A549 (cell line): ENCODE measurements at regions not wholly inside any gene's neighbourhood (a gene's known extent, or its start where the extent isn't known, plus 50 kb on each side); places are given as distances from the start of the nearest gene placed in this dataset.

Experiments
- ATAC-seq, 2 experiments: fragments of 200-7000 bp in 1 of 2; fragments of >200 bp in 1 of 2; cut with Nextera tagmentation in 1 of 2; cut with Tn5 transposase in 1 of 2; 3 replicates each; pipeline versions ENCODE4 v1.8.0 to v1.9.1; 2018 to 2020; ENCODE audit warnings: mild to moderate bottlenecking in 1 of 2, moderate library complexity in 1 of 2
- CTCF ChIA-PET: fragments of 300-600 bp; sonication (Branson Sonifier 250); formaldehyde crosslinking; extraction: SDS; loops from one replicate; lab custom pipeline; 2021; ENCODE audit warnings: antibody characterized with exemption, inconsistent platforms; lab: Yijun Ruan, JAX
- POLR2A ChIA-PET: fragments of 350-600 bp; formaldehyde crosslinking; extraction: SDS; loops from one replicate; lab custom pipeline; 2021; ENCODE audit warnings: antibody characterized with exemption, inconsistent platforms; lab: Yijun Ruan, JAX
- DNase-seq, 2 experiments: peaks; one replicate each; pipeline versions ENCODE4 v3.0.0 to v3.0.0-alpha.2; 2011 to 2016; ENCODE audit warnings: low read depth in 1 of 2, low spot score in 1 of 2
- FAIRE-seq: peaks from 2 replicates; lab custom pipeline; 2011; peaks lifted over from hg19 to GRCh38; lab: Jason Lieb, UNC
- H3K27ac ChIP-seq, 2 experiments: fragments of >200 bp; sonication (Bioruptor Twin); formaldehyde crosslinking; 3 replicates each; pipeline ENCODE4 v1.5.1; 2016 to 2017
- H3K4me1 ChIP-seq: fragments of >200 bp; sonication (Bioruptor Twin); formaldehyde crosslinking; 3 replicates; pipeline ENCODE4 v1.6.1; 2016
- H3K4me2 ChIP-seq: fragments of >200 bp; sonication (Bioruptor Twin); formaldehyde crosslinking; 3 replicates; pipeline ENCODE4 v1.6.1; 2016
- H3K4me3 ChIP-seq: fragments of >200 bp; sonication (Bioruptor Twin); formaldehyde crosslinking; 3 replicates; pipeline ENCODE4 v1.5.1; 2016
- H3K9me3 ChIP-seq: fragments of >200 bp; sonication (Bioruptor Twin); formaldehyde crosslinking; 3 replicates; pipeline ENCODE4 v1.6.1; 2016
- BCL3 ChIP-seq: fragments of >200 bp; sonication (Bioruptor Twin); formaldehyde crosslinking; IDR thresholded peaks from 3 replicates; pipeline ENCODE4 v1.6.1; 2016
- BHLHE40 ChIP-seq: IDR thresholded peaks from 2 replicates; pipeline ENCODE4 v1.6.1; 2012; ENCODE audit warnings: low read depth, low read length, inconsistent platforms
- CHD2 ChIP-seq: fragments of 150-350 bp; IDR thresholded peaks from 2 replicates; pipeline ENCODE4 v1.6.1; 2014; ENCODE audit warnings: low read length; ENCODE audit not compliant: partially characterized antibody
- CHD4 ChIP-seq: fragments of 200-600 bp; sonication (generic); IDR thresholded peaks from 2 replicates; pipeline ENCODE4 v1.6.1; 2016; ENCODE audit warnings: antibody characterized with exemption, mild to moderate bottlenecking, borderline replicate concordance
- E2F6 ChIP-seq: IDR thresholded peaks from 2 replicates; pipeline ENCODE4 v1.6.1; 2012; ENCODE audit warnings: low read depth, borderline replicate concordance
- EP300 ChIP-seq, 2 experiments: fragments of >200 bp; sonication (Bioruptor Twin); formaldehyde crosslinking; IDR thresholded peaks; 2 replicates in 1 of 2; 3 replicates in 1 of 2; pipeline ENCODE4 v1.6.1; 2016 to 2017
- FOSL2 ChIP-seq, 2 experiments: fragments of 450-650 bp in 1 of 2; fragments of >200 bp in 1 of 2; sonication (Bioruptor Twin) in 1 of 2; formaldehyde crosslinking; IDR thresholded peaks; 2 replicates each; pipeline versions ENCODE4 v1.5.0 to v1.6.1; 2016 to 2020; ENCODE audit warnings: mild to moderate bottlenecking in 1 of 2, moderate library complexity in 1 of 2
- GATA3 ChIP-seq: IDR thresholded peaks from 2 replicates; pipeline ENCODE4 v1.6.1; 2012; ENCODE audit warnings: borderline replicate concordance
- HEYL ChIP-seq: fragments of 250-450 bp; sonication (Bioruptor Pico); IDR thresholded peaks from 2 replicates; pipeline ENCODE4 v1.8.0; 2021; ENCODE audit warnings: mild to moderate bottlenecking, moderate library complexity
- JUN ChIP-seq, 2 experiments: fragments of >200 bp; sonication (Bioruptor Twin); formaldehyde crosslinking; IDR thresholded peaks; 2 replicates in 1 of 2; 3 replicates in 1 of 2; pipeline ENCODE4 v1.6.1; 2016 to 2017
- JUNB ChIP-seq: fragments of >200 bp; sonication (Bioruptor Twin); formaldehyde crosslinking; IDR thresholded peaks from 2 replicates; pipeline ENCODE4 v1.6.1; 2016
- KDM1A ChIP-seq: fragments of 200-600 bp; sonication (generic); IDR thresholded peaks from 2 replicates; pipeline ENCODE4 v1.6.1; 2016; ENCODE audit warnings: low read depth, mild to moderate bottlenecking
- MAFK ChIP-seq: fragments of 450-650 bp; IDR thresholded peaks from 2 replicates; pipeline ENCODE4 v1.6.1; 2014; ENCODE audit not compliant: partially characterized antibody
- MYC ChIP-seq: IDR thresholded peaks from 2 replicates; pipeline ENCODE4 v1.6.1; 2012; ENCODE audit warnings: mild to moderate bottlenecking, inconsistent platforms, low read length, improper control_type of control experiment, borderline replicate concordance
- RAD21 ChIP-seq, 2 experiments: fragments of >200 bp in 1 of 2; sonication (Bioruptor Twin) in 1 of 2; formaldehyde crosslinking in 1 of 2; IDR thresholded peaks in 1 of 2; conservative IDR thresholded peaks in 1 of 2; 2 replicates in 1 of 2; 3 replicates in 1 of 2; pipeline ENCODE4 v1.6.1; 2012 to 2018; ENCODE audit warnings: inconsistent platforms in 1 of 2
- RARB ChIP-seq: fragments of 250-450 bp; sonication (Bioruptor Pico); IDR thresholded peaks from 2 replicates; pipeline ENCODE4 v1.8.0; 2021; ENCODE audit warnings: mild to moderate bottlenecking, moderate library complexity
- RFX5 ChIP-seq: fragments of 450-650 bp; IDR thresholded peaks from 2 replicates; pipeline ENCODE4 v1.7.1; 2014; ENCODE audit warnings: antibody characterized with exemption, mild to moderate bottlenecking, moderate library complexity
- RNF2 ChIP-seq: fragments of 200-600 bp; sonication (generic); IDR thresholded peaks from 2 replicates; pipeline ENCODE4 v1.6.1; 2016; ENCODE audit warnings: low read depth, mild to moderate bottlenecking, antibody characterized with exemption, moderate library complexity, borderline replicate concordance
- SREBF2 ChIP-seq: fragments of 450-650 bp; IDR thresholded peaks from 2 replicates; pipeline ENCODE4 v1.6.1; 2014; ENCODE audit warnings: mild to moderate bottlenecking, moderate library complexity
- TP53 ChIP-seq: fragments of 250-450 bp; sonication (Bioruptor Pico); IDR thresholded peaks from 2 replicates; pipeline ENCODE4 v1.5.0; 2021; ENCODE audit warnings: mild to moderate bottlenecking, moderate library complexity
- USF2 ChIP-seq: fragments of 450-650 bp; IDR thresholded peaks from 2 replicates; pipeline ENCODE4 v1.6.1; 2014; ENCODE audit warnings: antibody characterized with exemption
- ZC3H11A ChIP-seq: fragments of 450-650 bp; IDR thresholded peaks from 2 replicates; pipeline ENCODE4 v1.6.1; 2014; ENCODE audit warnings: antibody characterized with exemption, mild to moderate bottlenecking
- ZSCAN20 ChIP-seq: fragments of 250-450 bp; sonication (Bioruptor Pico); IDR thresholded peaks from 2 replicates; pipeline ENCODE4 v1.8.0; 2022; ENCODE audit warnings: mild to moderate bottlenecking, moderate library complexity
- TF ChIP-seq, protein P1 (sequence below): fragments of 250-450 bp; sonication (Bioruptor Pico); IDR thresholded peaks from 2 replicates; pipeline ENCODE4 v1.5.0; 2021; ENCODE audit warnings: mild to moderate bottlenecking, moderate library complexity, borderline replicate concordance
- TF ChIP-seq, protein P2 (sequence below): fragments of >200 bp; sonication (Bioruptor Twin); formaldehyde crosslinking; IDR thresholded peaks from 3 replicates; pipeline ENCODE4 v1.5.1; 2016
- TF ChIP-seq, protein P3 (sequence below): IDR thresholded peaks from 2 replicates; pipeline ENCODE4 v1.6.1; 2012
- TF ChIP-seq, protein P4 (sequence below): fragments of 150-350 bp; IDR thresholded peaks from 2 replicates; pipeline ENCODE4 v1.6.1; 2014; ENCODE audit warnings: low read depth, mild to moderate bottlenecking, low read length

DNA sequence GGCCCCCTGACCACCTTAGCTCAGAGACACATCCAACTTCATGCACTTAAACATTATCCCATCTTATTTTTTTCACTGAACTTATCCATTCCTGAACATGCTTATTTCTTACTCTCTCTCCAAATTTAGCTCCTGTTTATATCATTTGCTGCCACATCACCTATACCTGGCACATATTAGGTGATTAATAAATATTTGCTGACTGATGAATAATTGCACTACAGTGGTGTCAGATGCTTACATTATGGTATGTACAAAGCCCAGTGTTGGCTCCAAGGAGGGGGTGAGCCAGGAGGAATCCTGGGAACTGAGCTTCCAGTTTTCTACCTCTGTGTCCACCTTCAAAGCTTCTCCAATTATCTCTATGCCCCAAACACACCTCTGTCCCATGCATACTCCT is 124.0 kb upstream of the PMFBP1 start:
- no peak for FAIRE-seq
- ChIA-PET CTCF (interaction anchor here (0.6 to 1.8 kb wide), 2 partner anchors 166 to 171 kb away, joined by 3 to 4 read pairs; no protein-coding TSS in a partner anchor), POLR2A (no interaction called here)
- Histone ChIP-seq H3K4me2 (no peak overlapping the region), H3K4me1 (peaks cover 14% of the 10 kb centered on the region), H3K9me3 (no peaks in the 10 kb centered on the region), H3K27ac (peak overlapping the region in 1 of 2 experiments; percentile 18; a peak in 2 of 6 replicates), H3K4me3 (no peak overlapping the region)
- peak; percentile 65 for TF ChIP-seq MAFK
- TF ChIP-seq, protein P1, sequence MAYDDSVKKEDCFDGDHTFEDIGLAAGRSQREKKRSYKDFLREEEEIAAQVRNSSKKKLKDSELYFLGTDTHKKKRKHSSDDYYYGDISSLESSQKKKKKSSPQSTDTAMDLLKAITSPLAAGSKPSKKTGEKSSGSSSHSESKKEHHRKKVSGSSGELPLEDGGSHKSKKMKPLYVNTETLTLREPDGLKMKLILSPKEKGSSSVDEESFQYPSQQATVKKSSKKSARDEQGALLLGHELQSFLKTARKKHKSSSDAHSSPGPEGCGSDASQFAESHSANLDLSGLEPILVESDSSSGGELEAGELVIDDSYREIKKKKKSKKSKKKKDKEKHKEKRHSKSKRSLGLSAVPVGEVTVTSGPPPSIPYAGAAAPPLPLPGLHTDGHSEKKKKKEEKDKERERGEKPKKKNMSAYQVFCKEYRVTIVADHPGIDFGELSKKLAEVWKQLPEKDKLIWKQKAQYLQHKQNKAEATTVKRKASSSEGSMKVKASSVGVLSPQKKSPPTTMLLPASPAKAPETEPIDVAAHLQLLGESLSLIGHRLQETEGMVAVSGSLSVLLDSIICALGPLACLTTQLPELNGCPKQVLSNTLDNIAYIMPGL (CRISPR knock-in tag) = no peak
- ATAC-seq = no peak
- no peak for DNase-seq

- FAIRE-seq (peak; percentile 79), DNase-seq (peak; percentile 53 to 70), ATAC-seq (peak; percentile 98 to 99)
- TF ChIP-seq RARB (CRISPR knock-in tag) (no peak), GATA3 (peak; percentile 76), SREBF2 (no peak), RFX5 (no peak), RAD21 (conservative IDR thresholded peaks at IDR 0.05 in 1 of 2, IDR thresholded peaks at IDR 0.05 in 1 of 2) (no peak; a peak in 1 of 5 replicates), BCL3 (0 out of 3 replicates have a peak, but pooled peaks have one; percentile 29), CHD2 (no peak), ZSCAN20 (no peak), FOSL2 (IDR thresholded peaks at IDR 0.05) (peak; percentile 92), FOSL2 (CRISPR knock-in tag; IDR thresholded peaks at IDR 0.05) (peak; percentile 95), ZC3H11A (no peak), EP300 (IDR thresholded peaks at IDR 0.05) (0 out of 5 replicates have a peak, but pooled peaks of 1 of the 2 experiments have one; percentile 24), MYC (no peak), BHLHE40 (no peak), RNF2 (no peak), KDM1A (no peak), HEYL (no peak), USF2 (no peak), E2F6 (no peak), TP53 (CRISPR knock-in tag) (no peak), JUNB (peak; percentile 89), CHD4 (no peak), JUN (IDR thresholded peaks at IDR 0.05) (peak; percentile 30 to 36; a peak in 2 of 5 replicates)
- TF ChIP-seq, protein P2, sequence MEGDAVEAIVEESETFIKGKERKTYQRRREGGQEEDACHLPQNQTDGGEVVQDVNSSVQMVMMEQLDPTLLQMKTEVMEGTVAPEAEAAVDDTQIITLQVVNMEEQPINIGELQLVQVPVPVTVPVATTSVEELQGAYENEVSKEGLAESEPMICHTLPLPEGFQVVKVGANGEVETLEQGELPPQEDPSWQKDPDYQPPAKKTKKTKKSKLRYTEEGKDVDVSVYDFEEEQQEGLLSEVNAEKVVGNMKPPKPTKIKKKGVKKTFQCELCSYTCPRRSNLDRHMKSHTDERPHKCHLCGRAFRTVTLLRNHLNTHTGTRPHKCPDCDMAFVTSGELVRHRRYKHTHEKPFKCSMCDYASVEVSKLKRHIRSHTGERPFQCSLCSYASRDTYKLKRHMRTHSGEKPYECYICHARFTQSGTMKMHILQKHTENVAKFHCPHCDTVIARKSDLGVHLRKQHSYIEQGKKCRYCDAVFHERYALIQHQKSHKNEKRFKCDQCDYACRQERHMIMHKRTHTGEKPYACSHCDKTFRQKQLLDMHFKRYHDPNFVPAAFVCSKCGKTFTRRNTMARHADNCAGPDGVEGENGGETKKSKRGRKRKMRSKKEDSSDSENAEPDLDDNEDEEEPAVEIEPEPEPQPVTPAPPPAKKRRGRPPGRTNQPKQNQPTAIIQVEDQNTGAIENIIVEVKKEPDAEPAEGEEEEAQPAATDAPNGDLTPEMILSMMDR = no peak
- TF ChIP-seq, protein P1 (CRISPR knock-in tag) = no peak
- TF ChIP-seq, protein P3, sequence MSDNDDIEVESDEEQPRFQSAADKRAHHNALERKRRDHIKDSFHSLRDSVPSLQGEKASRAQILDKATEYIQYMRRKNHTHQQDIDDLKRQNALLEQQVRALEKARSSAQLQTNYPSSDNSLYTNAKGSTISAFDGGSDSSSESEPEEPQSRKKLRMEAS = peak; percentile 48; the same call in 1 of the 2 replicates
- TF ChIP-seq, protein P4, sequence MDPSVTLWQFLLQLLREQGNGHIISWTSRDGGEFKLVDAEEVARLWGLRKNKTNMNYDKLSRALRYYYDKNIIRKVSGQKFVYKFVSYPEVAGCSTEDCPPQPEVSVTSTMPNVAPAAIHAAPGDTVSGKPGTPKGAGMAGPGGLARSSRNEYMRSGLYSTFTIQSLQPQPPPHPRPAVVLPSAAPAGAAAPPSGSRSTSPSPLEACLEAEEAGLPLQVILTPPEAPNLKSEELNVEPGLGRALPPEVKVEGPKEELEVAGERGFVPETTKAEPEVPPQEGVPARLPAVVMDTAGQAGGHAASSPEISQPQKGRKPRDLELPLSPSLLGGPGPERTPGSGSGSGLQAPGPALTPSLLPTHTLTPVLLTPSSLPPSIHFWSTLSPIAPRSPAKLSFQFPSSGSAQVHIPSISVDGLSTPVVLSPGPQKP = no peak
- no peaks in the 10 kb centered on the region for H3K9me3 ChIP-seq
- peak overlapping the region; percentile 72 for H3K4me2 ChIP-seq
- ChIA-PET CTCF (interaction anchor here (0.6 to 1.2 kb wide), 3 partner anchors 49 to 1393 kb away, joined by 3 to 5 read pairs (median 3); no protein-coding TSS in a partner anchor), POLR2A (no interaction called here)
- H3K27ac ChIP-seq = peak overlapping the region; percentile 77 to 84
- H3K4me3 ChIP-seq = no peak overlapping the region
- peaks cover 23% of the 10 kb centered on the region for H3K4me1 ChIP-seq
Observed at GRCh38 chr16:72291531-72291981, 119.6 kb upstream of the PMFBP1 start.
